HG02943 (cell line): ENCODE measurements at regions not wholly inside any gene's neighbourhood (a gene's known extent, or its start where the extent isn't known, plus 50 kb on each side); places are given as distances from the start of the nearest gene placed in this dataset.
"Not testable (repeated sequence)": the region's sequence is repeated elsewhere in the genome, so short reads cannot be mapped to it uniquely, and the experiment has no call there.

Experiments used
- ATAC-seq: cut with Tn5 transposase; IDR thresholded peaks from one replicate; pipeline ENCODE4 v1.9.1; 2021; ENCODE audit warnings: mild to moderate bottlenecking, low read depth, moderate library complexity; ENCODE audit not compliant: unreplicated experiment

GRCh38 chr10:58070956-58071355 is 196.7 kb downstream of the IPMK start:
- ATAC-seq: no peak

- ATAC-seq: no peak
Measured at GRCh38 chr10:58068809-58069208, 198.9 kb downstream of the IPMK start.

DNA sequence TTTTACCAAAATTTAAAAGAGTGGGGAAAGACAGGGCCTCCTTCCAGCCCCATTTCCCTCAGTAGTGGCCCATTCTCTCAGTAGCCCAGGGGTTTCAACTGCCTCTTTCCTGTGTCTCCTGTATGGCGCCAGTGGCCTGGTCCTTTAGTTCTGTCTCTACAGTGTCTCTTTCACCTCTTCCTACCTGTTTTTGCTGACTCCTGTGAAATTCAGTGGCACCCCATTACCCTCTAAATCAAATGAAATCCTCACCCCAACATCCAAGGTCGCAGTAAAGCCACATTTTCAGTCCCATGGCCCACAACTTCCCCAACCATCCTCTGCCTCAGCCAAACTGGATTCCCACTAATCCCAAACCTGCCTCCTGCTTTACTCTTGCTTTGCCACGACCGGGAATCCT is 200.7 kb downstream of the IPMK start:
- no peak for ATAC-seq

- no peak for ATAC-seq
Measured at GRCh38 chr10:58066126-58066525, 201.6 kb downstream of the IPMK start.

- ATAC-seq: no peak
Measured at GRCh38 chr10:58065529-58065815, 202.2 kb downstream of the IPMK start.

DNA sequence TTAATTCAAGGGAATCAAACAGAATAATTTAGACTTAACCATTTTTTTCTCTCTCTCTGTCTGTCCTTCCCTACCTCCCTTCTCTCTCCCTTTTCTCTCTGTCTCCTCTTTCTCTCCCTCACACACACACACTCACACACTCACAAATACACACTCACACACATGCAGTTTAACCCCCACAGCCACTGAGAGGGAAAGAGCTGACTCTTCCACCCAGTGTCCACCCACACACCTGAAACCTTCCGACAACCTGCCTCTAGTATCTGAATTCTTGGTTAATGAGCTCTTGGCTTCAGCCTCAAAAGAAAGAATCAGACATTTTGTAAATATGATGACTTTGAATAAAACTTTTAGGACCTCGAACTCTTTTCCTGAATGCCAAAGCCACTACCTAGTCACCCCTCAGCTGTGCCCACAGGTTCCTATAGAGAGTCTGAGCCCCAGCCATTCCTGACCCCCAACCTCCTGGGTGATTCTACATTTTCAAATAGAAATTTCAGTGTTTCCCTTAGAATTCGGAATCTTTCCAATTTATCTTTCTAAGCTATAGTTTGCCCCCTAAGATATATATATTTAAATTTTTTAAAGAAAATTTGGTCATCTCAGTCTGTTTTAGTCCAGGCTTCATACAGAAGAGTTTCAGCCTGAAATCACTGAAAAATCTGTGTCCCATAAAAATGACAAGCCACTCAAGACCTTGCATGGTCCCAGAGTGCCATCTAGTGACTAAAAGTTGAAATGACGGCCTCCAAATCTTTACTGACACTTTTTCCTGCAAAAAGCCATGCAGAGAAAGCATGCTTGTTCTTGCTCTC is 202.8 kb downstream of the IPMK start:
- ATAC-seq: no peak

DNA sequence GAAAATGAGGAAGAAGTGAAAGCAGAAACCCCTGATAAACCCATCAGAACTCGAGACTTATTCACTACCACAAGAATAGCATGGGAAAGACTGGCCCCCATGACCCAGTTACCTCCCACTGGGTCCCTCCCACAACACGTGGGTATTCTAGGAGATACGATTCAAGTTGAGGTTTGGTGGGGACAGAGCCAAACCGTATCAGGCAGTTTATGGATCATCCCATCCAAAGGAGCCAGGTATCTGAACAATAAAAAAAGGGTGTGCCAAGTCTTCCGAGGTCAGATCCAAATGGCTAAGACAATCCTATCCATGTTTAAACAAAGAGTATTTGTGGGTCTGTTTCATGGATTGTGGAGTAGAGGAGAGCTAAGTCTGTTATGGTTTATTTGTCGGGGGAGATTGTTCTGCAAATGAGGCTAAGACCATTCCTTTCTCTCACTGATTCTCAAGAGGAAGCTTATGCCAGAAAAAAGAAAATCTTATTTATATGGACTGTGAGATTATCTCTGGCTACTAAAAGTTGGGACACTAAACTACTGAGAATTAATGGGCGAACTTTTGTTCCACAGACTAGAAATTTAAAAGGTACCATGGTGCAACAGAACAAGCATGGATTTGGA is 203.7 kb downstream of the IPMK start:
- no peak for ATAC-seq

DNA sequence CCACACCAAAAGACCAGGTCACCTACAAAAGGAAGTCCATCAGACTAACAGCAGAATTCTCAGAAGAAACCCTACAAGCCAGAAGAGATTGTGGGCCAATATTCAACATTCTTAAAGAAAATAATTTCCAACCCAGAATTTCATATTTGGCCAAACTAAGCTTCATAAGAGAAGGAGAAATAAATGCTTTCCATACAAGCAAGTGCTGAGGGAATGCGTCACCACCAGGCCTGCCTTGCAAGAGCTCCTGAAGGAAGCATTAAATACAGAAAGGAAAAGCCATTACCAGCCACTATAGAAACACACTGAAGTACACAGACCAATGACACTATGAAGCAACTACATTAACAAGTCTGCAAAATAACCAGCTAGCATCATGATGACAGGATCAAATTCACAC is 209.0 kb downstream of the IPMK start:
- ATAC-seq: not testable (repeated sequence)

DNA sequence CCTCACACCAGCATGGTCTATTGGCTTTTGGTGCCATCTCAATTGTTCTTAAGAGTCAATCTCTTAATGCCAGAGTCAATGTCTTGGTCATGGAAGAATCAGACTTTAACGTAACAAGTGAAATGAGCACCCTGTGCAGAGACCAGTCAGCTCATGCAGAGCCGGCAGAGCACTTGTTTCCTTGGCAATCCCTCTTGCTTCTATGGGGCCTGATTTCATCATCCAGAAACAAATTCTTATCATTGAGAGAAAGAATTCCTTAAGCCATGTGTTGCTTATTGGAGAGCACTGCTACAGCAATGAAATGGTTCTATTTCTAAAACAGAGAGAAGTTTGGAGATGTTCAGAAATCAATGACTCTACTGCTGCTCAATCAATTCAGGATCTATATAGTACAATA is 212.8 kb downstream of the IPMK start:
- no peak for ATAC-seq

- no peak for ATAC-seq
Measured at GRCh38 chr10:58052772-58053171, 214.9 kb downstream of the IPMK start.

DNA sequence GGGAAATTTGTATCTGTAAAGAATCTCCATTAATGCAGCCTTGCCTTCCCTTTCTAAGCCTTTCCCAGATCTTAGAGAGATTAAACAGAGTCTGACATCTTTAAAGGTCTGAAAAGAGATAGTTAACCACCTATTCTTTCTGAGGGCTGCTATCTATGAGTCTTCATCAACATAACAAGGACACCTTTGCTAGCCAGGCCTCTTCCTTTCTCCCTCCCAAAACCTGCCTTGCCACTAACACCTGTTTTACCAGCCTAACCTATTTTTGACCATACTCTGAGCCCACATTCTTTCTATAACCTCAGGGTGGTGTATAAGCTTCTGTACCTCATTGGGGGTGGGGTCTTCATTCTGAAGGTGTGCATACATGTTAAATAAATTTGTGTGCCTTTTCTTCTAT is 217.1 kb downstream of the IPMK start:
- no peak for ATAC-seq

DNA sequence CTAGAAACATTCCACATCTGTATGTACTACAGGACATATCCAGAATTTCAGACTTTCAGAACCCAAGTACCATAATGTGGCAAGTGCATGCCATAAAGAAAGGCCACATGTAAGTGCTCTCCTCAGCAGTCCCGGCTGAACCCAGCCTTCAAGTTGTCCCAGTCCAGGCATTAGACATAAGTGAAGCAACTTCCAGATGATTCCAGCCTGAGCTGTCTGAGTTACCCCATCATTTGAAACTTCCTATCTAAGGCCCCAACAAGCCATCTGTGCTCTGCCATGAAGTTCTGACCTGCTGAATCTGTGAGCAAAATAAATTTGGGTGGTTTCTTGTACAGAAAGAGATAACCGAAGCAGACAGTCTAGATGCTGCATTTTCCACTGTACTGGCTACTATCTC is 218.8 kb downstream of the IPMK start:
- no peak for ATAC-seq

DNA sequence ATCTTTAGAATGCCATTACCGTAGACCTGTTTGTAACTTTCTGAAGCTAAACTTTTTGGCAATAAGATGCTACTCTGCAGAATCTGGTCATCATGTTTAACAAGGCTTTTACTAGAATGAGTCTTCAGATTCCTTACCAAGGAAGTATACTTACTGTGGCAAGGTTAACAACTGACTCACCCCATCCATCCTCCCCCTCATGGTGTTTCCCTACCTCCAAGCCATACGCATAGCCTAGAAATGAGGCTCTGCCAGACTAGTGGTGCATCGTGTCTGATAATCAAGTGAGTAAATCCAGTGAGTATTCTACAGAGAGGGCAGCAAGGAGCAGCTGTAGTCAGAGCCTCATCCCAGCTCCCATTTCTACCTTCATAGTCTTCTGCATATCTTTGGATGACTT is 223.6 kb downstream of the IPMK start:
- ATAC-seq: no peak

DNA sequence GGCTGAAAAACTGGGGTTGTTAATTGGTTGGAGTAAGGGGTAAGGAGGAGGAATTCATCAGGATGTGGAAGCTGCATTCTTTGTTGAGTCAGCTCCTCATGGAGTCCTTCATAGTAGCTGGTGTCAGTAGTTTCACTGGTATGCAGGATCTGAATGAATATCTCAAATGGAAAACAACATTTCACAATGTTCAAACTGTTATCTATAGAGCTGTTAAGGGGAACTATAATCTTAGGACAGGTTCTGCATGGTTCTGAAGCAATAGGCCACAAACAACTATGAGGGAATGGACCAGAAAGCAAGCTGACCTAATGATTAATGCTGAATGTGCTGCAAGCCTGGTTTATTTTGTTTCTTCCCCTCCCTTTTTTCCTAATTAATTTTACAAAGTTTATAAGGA is 225.8 kb downstream of the IPMK start:
- ATAC-seq: no peak

- ATAC-seq: no peak
Measured at GRCh38 chr10:58030208-58030607, 237.5 kb downstream of the IPMK start.

GRCh38 chr10:58028597-58029366 is 238.9 kb downstream of the IPMK start:
- no peak for ATAC-seq

- no peak for ATAC-seq
Measured at GRCh38 chr10:58027426-58027825, 240.3 kb downstream of the IPMK start.

DNA sequence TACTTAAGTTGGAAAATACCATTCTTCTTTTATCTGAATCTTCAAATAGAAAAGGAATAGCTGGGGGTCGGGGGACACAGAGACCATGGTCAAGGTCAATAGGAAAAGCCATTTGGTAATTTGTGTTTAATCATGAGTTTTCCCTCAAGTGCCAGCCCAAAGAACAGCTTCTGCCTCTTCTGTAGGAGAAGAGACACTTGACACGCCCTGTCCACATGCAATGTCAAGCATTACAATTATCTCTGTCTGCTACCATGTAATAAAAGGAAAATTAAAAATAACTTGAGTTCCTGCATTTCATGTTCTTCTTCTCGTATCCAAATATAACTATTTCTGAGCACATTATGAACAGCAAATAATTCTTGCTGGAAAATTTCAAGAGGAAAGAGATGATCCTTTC is 241.7 kb downstream of the IPMK start:
- ATAC-seq: no peak

- no peak for ATAC-seq
Measured at GRCh38 chr10:58023341-58024073, 244.2 kb downstream of the IPMK start.

DNA sequence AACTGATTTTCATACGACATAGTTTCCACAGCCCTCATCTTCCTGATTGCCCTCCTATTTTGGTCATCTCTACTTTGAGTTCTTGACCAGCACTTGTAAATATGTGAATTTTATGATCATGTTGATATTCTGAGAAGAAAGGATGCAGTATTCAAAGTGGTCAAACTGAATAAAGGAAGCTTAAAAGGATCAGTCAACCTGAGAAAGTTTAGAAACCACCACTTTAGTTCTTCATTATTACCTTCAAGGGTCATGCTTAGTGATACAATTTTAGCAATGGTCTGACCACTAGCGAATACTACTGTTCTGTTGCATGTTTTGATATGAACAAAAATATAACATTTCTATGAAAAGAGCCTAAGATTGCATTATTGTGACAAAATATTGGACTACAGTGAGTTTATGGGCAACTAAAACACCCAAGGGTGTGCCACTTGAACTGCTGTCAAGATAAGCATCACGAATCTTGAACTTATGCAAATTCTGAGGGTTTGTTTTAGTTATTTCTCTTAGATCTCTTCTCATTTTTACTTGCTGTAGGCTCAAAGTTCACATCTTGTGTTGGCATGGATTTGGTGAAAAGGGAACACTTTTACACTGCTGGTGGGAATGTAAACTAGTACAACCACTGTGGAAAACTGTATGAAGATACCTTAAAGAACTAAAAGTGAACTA is 247.7 kb downstream of the IPMK start:
- ATAC-seq: peak; percentile 54
